ENCODE measurements at regions not wholly inside any gene's neighbourhood (a gene's known extent, or its start where the extent isn't known, plus 50 kb on each side); places are given as distances from the start of the nearest gene placed in this dataset.
"Not testable (repeated sequence)": the region's sequence is repeated elsewhere in the genome, so short reads cannot be mapped to it uniquely, and the experiment has no call there.

DNA sequence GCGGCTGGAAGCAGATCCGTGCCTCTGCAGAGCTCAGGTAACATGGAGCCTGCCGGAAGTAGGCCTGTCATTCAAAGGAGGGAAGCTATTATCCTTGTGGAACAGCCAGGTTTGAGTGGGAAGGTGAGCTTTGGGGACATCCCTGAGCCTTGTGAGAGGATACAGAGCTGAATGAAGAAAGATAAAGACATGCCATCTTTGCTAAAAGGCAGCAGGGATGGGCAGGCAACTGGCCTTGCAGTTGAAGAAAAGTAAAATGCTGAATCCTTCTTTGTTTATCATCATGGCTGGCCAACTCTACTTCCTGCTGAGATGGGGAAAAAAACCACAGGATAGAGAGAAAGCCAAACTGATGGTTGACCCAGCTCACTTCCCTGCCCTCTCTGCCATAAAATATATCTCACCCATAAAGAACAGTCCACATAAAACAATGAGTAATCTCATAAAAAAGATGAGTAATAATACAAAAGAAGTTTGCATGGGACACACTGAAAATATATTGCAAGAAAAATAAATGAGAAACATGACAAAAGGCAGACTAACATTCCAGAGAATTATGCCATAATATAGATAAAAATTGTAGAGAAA lies 226.3 kb downstream of the DLEU7 start (continued):
- TF ChIP-seq PPARA (CRISPR knock-in tag; IDR thresholded peaks at IDR 0.05; ENCODE audit: borderline replicate concordance): no peak
- TF ChIP-seq ZNF8 (CRISPR knock-in tag; IDR thresholded peaks at IDR 0.05): no peak
- peak; percentile 71; the same call in 1 of the 2 replicates for TF ChIP-seq CSDC2 (CRISPR knock-in tag; IDR thresholded peaks at IDR 0.05)
- TF ChIP-seq ZNF70 (CRISPR knock-in tag; IDR thresholded peaks at IDR 0.05): no peak
- TF ChIP-seq OSR1 (CRISPR knock-in tag; IDR thresholded peaks at IDR 0.05): no peak
- TF ChIP-seq SNAI2 (CRISPR knock-in tag; IDR thresholded peaks at IDR 0.05): no peak
- TF ChIP-seq GLIS3 (CRISPR knock-in tag; IDR thresholded peaks at IDR 0.05): no peak
- peak; percentile 71; the same call in 1 of the 2 replicates for TF ChIP-seq TOX (CRISPR knock-in tag; IDR thresholded peaks at IDR 0.05; ENCODE audit: borderline replicate concordance)

DNA sequence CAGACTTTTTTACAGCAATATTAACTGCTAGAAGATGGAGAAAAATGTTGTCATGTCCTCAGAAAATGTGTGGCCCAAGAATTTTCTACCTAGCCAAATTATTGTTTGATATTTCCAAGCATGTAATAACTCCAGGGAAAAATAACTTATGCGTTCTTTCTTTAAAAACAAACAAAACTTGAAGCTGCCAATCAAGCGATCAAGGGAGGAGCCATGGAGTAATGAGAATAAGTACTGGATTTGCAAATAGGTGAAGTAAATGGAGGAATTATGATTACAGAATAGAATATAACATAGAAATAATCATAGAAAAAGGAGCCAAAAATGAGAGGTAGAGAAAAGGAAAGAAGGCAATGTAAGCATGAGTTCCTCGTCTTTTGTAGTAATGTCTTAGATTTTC lies 225.3 kb downstream of the DLEU7 start:
- TF ChIP-seq ZFP30 (CRISPR knock-in tag; IDR thresholded peaks at IDR 0.05) (no peak), GLIS3 (CRISPR knock-in tag; IDR thresholded peaks at IDR 0.05) (no peak), ARNTL (CRISPR knock-in tag; IDR thresholded peaks at IDR 0.05; ENCODE audit: borderline replicate concordance, low read depth) (no peak), ZNF8 (CRISPR knock-in tag; IDR thresholded peaks at IDR 0.05) (no peak)
- TF ChIP-seq, protein P1, sequence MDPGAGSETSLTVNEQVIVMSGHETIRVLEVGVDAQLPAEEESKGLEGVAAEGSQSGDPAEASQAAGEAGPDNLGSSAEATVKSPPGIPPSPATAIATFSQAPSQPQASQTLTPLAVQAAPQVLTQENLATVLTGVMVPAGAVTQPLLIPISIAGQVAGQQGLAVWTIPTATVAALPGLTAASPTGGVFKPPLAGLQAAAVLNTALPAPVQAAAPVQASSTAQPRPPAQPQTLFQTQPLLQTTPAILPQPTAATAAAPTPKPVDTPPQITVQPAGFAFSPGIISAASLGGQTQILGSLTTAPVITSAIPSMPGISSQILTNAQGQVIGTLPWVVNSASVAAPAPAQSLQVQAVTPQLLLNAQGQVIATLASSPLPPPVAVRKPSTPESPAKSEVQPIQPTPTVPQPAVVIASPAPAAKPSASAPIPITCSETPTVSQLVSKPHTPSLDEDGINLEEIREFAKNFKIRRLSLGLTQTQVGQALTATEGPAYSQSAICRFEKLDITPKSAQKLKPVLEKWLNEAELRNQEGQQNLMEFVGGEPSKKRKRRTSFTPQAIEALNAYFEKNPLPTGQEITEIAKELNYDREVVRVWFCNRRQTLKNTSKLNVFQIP (CRISPR knock-in tag; IDR thresholded peaks at IDR 0.05; ENCODE audit: borderline replicate concordance, low read depth): no peak
- no peak for ATAC-seq

DNA sequence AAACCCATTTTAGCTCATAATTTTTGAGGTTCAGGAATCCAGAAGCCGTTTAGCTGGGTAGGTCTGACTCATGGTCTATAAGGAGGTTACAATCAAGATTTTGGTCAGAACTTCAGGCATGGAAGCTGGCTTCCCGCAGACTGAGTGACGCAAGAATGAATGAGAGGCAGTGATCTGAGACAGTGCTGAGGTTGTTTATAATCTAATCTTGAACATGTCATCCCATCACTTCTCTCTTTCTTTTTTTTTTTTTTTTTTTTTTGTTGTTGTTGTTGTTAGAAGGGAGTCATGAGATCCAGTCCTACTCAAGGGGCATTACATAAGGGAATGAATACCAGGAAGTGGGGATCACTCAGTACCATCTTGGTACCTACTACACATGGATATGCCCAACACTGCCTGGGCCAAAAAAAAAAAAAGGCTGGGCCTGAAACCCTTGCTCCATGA lies 217.4 kb downstream of the DLEU7 start:
- TF ChIP-seq ZFP30 (CRISPR knock-in tag; IDR thresholded peaks at IDR 0.05): no peak
- TF ChIP-seq OSR1 (CRISPR knock-in tag; IDR thresholded peaks at IDR 0.05): no peak
- TF ChIP-seq, protein P2, sequence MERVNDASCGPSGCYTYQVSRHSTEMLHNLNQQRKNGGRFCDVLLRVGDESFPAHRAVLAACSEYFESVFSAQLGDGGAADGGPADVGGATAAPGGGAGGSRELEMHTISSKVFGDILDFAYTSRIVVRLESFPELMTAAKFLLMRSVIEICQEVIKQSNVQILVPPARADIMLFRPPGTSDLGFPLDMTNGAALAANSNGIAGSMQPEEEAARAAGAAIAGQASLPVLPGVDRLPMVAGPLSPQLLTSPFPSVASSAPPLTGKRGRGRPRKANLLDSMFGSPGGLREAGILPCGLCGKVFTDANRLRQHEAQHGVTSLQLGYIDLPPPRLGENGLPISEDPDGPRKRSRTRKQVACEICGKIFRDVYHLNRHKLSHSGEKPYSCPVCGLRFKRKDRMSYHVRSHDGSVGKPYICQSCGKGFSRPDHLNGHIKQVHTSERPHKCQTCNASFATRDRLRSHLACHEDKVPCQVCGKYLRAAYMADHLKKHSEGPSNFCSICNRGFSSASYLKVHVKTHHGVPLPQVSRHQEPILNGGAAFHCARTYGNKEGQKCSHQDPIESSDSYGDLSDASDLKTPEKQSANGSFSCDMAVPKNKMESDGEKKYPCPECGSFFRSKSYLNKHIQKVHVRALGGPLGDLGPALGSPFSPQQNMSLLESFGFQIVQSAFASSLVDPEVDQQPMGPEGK (CRISPR knock-in tag; IDR thresholded peaks at IDR 0.05; ENCODE audit: borderline replicate concordance): no peak
- TF ChIP-seq CSDC2 (CRISPR knock-in tag; IDR thresholded peaks at IDR 0.05): no peak
- no peak for TF ChIP-seq ESRRG (CRISPR knock-in tag; IDR thresholded peaks at IDR 0.05)
- no peak for TF ChIP-seq ZNF565 (CRISPR knock-in tag; conservative IDR thresholded peaks at IDR 0.05; ENCODE audit: low read depth)
- TF ChIP-seq ZNF8 (CRISPR knock-in tag; IDR thresholded peaks at IDR 0.05): no peak
- TF ChIP-seq, protein P3, sequence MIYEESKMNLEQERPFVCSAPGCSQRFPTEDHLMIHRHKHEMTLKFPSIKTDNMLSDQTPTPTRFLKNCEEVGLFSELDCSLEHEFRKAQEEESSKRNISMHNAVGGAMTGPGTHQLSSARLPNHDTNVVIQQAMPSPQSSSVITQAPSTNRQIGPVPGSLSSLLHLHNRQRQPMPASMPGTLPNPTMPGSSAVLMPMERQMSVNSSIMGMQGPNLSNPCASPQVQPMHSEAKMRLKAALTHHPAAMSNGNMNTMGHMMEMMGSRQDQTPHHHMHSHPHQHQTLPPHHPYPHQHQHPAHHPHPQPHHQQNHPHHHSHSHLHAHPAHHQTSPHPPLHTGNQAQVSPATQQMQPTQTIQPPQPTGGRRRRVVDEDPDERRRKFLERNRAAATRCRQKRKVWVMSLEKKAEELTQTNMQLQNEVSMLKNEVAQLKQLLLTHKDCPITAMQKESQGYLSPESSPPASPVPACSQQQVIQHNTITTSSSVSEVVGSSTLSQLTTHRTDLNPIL (CRISPR knock-in tag; IDR thresholded peaks at IDR 0.05; ENCODE audit: low read depth): no peak
- TF ChIP-seq ZC3H10 (CRISPR knock-in tag; IDR thresholded peaks at IDR 0.05): no peak
- TF ChIP-seq ISL1 (CRISPR knock-in tag; IDR thresholded peaks at IDR 0.05): no peak
- no peak for TF ChIP-seq RARB (CRISPR knock-in tag; IDR thresholded peaks at IDR 0.05)
- TF ChIP-seq, protein P1 (CRISPR knock-in tag; IDR thresholded peaks at IDR 0.05; ENCODE audit: borderline replicate concordance, low read depth): no peak
- no peak for TF ChIP-seq BACH2 (CRISPR knock-in tag; IDR thresholded peaks at IDR 0.05; ENCODE audit: borderline replicate concordance)
- no peak for TF ChIP-seq SNAI2 (CRISPR knock-in tag; IDR thresholded peaks at IDR 0.05)
- TF ChIP-seq ARNTL (CRISPR knock-in tag; IDR thresholded peaks at IDR 0.05; ENCODE audit: borderline replicate concordance, low read depth): no peak
- TF ChIP-seq PPARA (CRISPR knock-in tag; IDR thresholded peaks at IDR 0.05; ENCODE audit: borderline replicate concordance): no peak
- ATAC-seq: no peak

DNA sequence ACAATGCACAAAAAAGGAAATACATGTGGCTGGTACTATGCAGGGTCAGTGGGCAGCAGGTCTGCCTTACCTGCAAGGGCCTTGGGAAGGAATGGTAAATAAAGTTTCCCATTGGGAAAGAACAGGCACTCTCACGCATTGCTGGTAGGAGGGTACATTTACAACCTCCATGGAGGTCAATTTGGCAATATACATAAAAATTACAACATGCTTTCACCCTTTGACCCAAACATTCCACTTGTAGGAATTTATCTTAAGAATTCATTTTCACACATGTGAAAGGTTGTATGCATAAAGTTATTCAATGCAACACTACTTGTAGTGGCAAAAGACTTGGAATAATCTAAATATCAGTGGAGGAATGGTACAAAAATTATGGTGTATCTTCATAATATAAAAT lies 216.4 kb downstream of the DLEU7 start:
- TF ChIP-seq ZFP3 (CRISPR knock-in tag; IDR thresholded peaks at IDR 0.05) (no peak), CSDC2 (CRISPR knock-in tag; IDR thresholded peaks at IDR 0.05) (no peak), GLIS3 (CRISPR knock-in tag; IDR thresholded peaks at IDR 0.05) (no peak), ZNF70 (CRISPR knock-in tag; IDR thresholded peaks at IDR 0.05) (no peak), PPARA (CRISPR knock-in tag; IDR thresholded peaks at IDR 0.05; ENCODE audit: borderline replicate concordance) (no peak), TOX (CRISPR knock-in tag; IDR thresholded peaks at IDR 0.05; ENCODE audit: borderline replicate concordance) (no peak)
- TF ChIP-seq, protein P1 (CRISPR knock-in tag; IDR thresholded peaks at IDR 0.05; ENCODE audit: borderline replicate concordance, low read depth): no peak
- TF ChIP-seq, protein P4, sequence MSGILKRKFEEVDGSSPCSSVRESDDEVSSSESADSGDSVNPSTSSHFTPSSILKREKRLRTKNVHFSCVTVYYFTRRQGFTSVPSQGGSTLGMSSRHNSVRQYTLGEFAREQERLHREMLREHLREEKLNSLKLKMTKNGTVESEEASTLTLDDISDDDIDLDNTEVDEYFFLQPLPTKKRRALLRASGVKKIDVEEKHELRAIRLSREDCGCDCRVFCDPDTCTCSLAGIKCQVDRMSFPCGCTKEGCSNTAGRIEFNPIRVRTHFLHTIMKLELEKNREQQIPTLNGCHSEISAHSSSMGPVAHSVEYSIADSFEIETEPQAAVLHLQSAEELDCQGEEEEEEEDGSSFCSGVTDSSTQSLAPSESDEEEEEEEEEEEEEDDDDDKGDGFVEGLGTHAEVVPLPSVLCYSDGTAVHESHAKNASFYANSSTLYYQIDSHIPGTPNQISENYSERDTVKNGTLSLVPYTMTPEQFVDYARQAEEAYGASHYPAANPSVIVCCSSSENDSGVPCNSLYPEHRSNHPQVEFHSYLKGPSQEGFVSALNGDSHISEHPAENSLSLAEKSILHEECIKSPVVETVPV (CRISPR knock-in tag; IDR thresholded peaks at IDR 0.05): no peak
- no peak for ATAC-seq

DNA sequence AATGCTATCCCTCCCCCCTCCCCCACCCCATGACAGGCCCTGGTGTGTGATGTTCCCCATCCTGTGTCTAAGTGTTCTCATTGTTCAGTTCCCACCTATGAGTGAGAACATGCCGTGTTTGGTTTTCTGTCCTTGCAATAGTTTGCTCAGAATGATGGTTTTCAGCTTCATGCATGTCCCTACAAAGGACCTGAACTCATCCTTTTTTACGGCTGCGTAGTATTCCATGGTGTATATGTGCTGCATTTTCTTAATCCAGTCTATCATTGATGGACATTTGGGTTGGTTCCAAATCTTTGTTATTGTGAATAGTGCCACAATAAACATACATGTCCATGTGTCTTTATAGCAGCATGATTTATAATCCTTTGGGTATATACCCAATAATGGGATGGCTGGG lies 215.0 kb downstream of the DLEU7 start:
- ATAC-seq: not testable (repeated sequence)

Measured in SK-N-SH treated with all-trans-retinoic acid at 6 μM for 48 hours (cell line).